OCI-LY7 (cell line): ENCODE measurements at regions not wholly inside any gene's neighbourhood (a gene's known extent, or its start where the extent isn't known, plus 50 kb on each side); places are given as distances from the start of the nearest gene placed in this dataset.

Source experiments
- BruUV-seq: library from RNA; stranded (reverse); fragments of 400-500 nt; replicated peaks from 2 replicates; lab custom pipeline; 2021; lab: Mats Ljungman, UMichigan
- CTCF ChIA-PET: fragments of 300-600 bp; sonication (Branson Sonifier 250); formaldehyde crosslinking; loops from one replicate; lab custom pipeline; 2022; ENCODE audit warnings: antibody characterized with exemption; ENCODE audit not compliant: unreplicated experiment; lab: Charles Lee
- POLR2A ChIA-PET: fragments of 300-600 bp; sonication (Branson Sonifier 250); formaldehyde crosslinking; loops from one replicate; lab custom pipeline; 2022; ENCODE audit warnings: antibody characterized with exemption; lab: Charles Lee
- DNase-seq: peaks from one replicate; pipeline ENCODE4 v3.0.0-alpha.2; 2015; ENCODE audit warnings: low spot score
- H2AFZ ChIP-seq: fragments of 200-600 bp; sonication (generic), shearing (Covaris generic); 2 replicates; pipeline ENCODE4 v1.6.1; 2014; ENCODE audit warnings: mild to moderate bottlenecking, antibody characterized with exemption, low read length, moderate library complexity
- H3K27ac ChIP-seq: fragments of 200-600 bp; sonication (generic); 2 replicates; pipeline ENCODE4 v1.5.1; 2014; ENCODE audit warnings: mixed run types, low read depth, mild to moderate bottlenecking, moderate library complexity, low read length, inconsistent platforms; ENCODE audit not compliant: poor library complexity, severe bottlenecking
- H3K36me3 ChIP-seq: fragments of 200-600 bp; sonication (generic); 2 replicates; pipeline ENCODE4 v1.6.1; 2014; ENCODE audit warnings: mild to moderate bottlenecking, antibody characterized with exemption, low read length, moderate library complexity, mixed read lengths; ENCODE audit not compliant: insufficient read depth
- H3K4me1 ChIP-seq: fragments of 200-600 bp; sonication (generic); 2 replicates; pipeline ENCODE4 v1.5.1; 2014; ENCODE audit warnings: mild to moderate bottlenecking, low read length; ENCODE audit not compliant: insufficient read depth, poor library complexity, severe bottlenecking
- H3K4me2 ChIP-seq: fragments of 200-600 bp; sonication (generic); 2 replicates; pipeline ENCODE4 v1.6.1; 2014; ENCODE audit warnings: mild to moderate bottlenecking, low read length
- H3K4me3 ChIP-seq: fragments of 200-600 bp; sonication (generic); 2 replicates; pipeline ENCODE4 v1.5.1; 2014; ENCODE audit warnings: mild to moderate bottlenecking, low read depth, low read length; ENCODE audit not compliant: poor library complexity, severe bottlenecking
- H3K79me2 ChIP-seq: fragments of 200-600 bp; sonication (generic); 2 replicates; pipeline ENCODE4 v1.6.1; 2016; ENCODE audit warnings: low read depth, mild to moderate bottlenecking, low read length, moderate library complexity, mixed read lengths; ENCODE audit not compliant: insufficient read depth
- H3K9me2 ChIP-seq: fragments of 200-600 bp; sonication (generic); 2 replicates; pipeline ENCODE4 v1.6.1; 2016; ENCODE audit warnings: mild to moderate bottlenecking, low read length, mixed read lengths; ENCODE audit not compliant: insufficient read depth
- H3K9me3 ChIP-seq: fragments of 200-600 bp; sonication (generic); 2 replicates; pipeline ENCODE4 v1.6.1; 2014; ENCODE audit warnings: mild to moderate bottlenecking, mixed run types, low read length, mixed read lengths
- H4K20me1 ChIP-seq: fragments of 200-600 bp; sonication (generic); 2 replicates; pipeline ENCODE4 v1.6.1; 2014; ENCODE audit warnings: mild to moderate bottlenecking, antibody characterized with exemption, low read length, moderate library complexity, mixed read lengths; ENCODE audit not compliant: insufficient read depth
- CTCF ChIP-seq: fragments of 200-600 bp; sonication (generic); conservative IDR thresholded peaks from 2 replicates; pipeline ENCODE4 v1.5.1; 2014; ENCODE audit warnings: mild to moderate bottlenecking, antibody characterized with exemption, low read length, moderate library complexity, mixed read lengths
- EZH2phosphoT487 ChIP-seq: fragments of 200-600 bp; sonication (generic); IDR thresholded peaks from 2 replicates; pipeline ENCODE4 v1.6.1; 2018; ENCODE audit warnings: low read depth, borderline replicate concordance, mild to moderate bottlenecking, mixed run types, antibody characterized with exemption, low read length, moderate library complexity, mixed read lengths
- intact Hi-C: fragments of 100-400 bp; cut with micrococcal nuclease; formaldehyde crosslinking; loops from one replicate; pipeline ENCODE4 v1.10.0; 2022; ENCODE audit not compliant: unreplicated experiment

DNA sequence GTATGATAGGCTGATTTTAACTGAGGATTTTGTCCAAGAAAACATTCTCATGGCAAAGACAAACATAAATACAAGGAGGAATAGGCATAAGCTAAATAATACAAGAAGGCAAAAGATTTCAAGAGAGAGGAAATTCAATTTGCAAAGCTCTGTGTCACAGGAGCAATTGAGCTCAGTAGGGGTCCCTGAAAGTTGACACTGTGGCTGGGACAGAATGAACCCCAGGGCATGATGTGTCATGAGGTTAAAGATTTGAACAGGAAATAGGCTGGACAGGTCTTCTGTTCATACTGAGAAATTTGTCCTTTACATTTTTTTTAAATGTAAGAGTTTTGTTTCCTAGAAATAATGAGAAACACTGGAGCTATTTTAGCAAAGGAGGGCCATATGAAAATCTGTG is 555.4 kb upstream of the NEGR1 start:
- no peaks in the 10 kb centered on the region for H3K79me2 ChIP-seq
- intact Hi-C loops: no loop called here
- H3K9me2 ChIP-seq: no peaks in the 10 kb centered on the region
- H2AFZ ChIP-seq: no peak overlapping the region
- ChIA-PET CTCF (no interaction called here), POLR2A (interaction anchor here (0.6 kb wide), 1 partner anchor 367 kb away, joined by 3 read pairs; no protein-coding TSS in a partner anchor)
- no peaks in the 10 kb centered on the region for H4K20me1 ChIP-seq
- DNase-seq: no peak
- H3K4me3 ChIP-seq: no peak overlapping the region
- no peaks in the 10 kb centered on the region for H3K36me3 ChIP-seq
- BruUV-seq: no TSS peak
- H3K4me1 ChIP-seq: no peaks in the 10 kb centered on the region
- no peaks in the 10 kb centered on the region for H3K9me3 ChIP-seq
- H3K27ac ChIP-seq: no peak overlapping the region
- H3K4me2 ChIP-seq: no peak overlapping the region
- no peak for TF ChIP-seq EZH2phosphoT487
- no peak for TF ChIP-seq CTCF

- intact Hi-C loops: no loop called here
- H3K79me2 ChIP-seq: no peaks in the 10 kb centered on the region
- BruUV-seq: no TSS peak
These were observed 548.5 kb upstream of the NEGR1 start for GRCh38 chr1:72830606-72831390.

More at GRCh38 chr1:72830606-72831390, 548.5 kb upstream of the NEGR1 start:
- Histone ChIP-seq H3K4me2 (no peak overlapping the region), H3K9me3 (no peaks in the 10 kb centered on the region), H3K27ac (no peak overlapping the region), H4K20me1 (no peaks in the 10 kb centered on the region), H3K4me1 (no peaks in the 10 kb centered on the region), H3K4me3 (no peak overlapping the region), H3K36me3 (no peaks in the 10 kb centered on the region), H2AFZ (no peak overlapping the region), H3K9me2 (no peaks in the 10 kb centered on the region)
- CTCF ChIA-PET: no interaction called here
- TF ChIP-seq CTCF (no peak), EZH2phosphoT487 (no peak)
- no peak for DNase-seq
- POLR2A ChIA-PET: no interaction called here
